MM.1S (cell line): ENCODE measurements at regions not wholly inside any gene's neighbourhood (a gene's known extent, or its start where the extent isn't known, plus 50 kb on each side); places are given as distances from the start of the nearest gene placed in this dataset.

Experiments
- EZH2 ChIP-seq: fragments of 300-600 bp; sonication (generic); optimal IDR thresholded peaks from 2 replicates; pipeline ENCODE3; 2017; ENCODE audit warnings: low read depth, mild to moderate bottlenecking, antibody characterized with exemption, low read length, mixed read lengths
- EZH2phosphoT487 ChIP-seq: fragments of 300-600 bp; sonication (generic); IDR thresholded peaks from 2 replicates; pipeline ENCODE4 v1.6.1; 2018; ENCODE audit warnings: antibody characterized with exemption, low read length
- TF ChIP-seq, protein P1 (sequence below): fragments of 300-600 bp; sonication (generic); IDR thresholded peaks from 2 replicates; pipeline ENCODE4 v1.5.1; 2016; ENCODE audit warnings: antibody characterized with exemption, low read length, mixed read lengths

DNA sequence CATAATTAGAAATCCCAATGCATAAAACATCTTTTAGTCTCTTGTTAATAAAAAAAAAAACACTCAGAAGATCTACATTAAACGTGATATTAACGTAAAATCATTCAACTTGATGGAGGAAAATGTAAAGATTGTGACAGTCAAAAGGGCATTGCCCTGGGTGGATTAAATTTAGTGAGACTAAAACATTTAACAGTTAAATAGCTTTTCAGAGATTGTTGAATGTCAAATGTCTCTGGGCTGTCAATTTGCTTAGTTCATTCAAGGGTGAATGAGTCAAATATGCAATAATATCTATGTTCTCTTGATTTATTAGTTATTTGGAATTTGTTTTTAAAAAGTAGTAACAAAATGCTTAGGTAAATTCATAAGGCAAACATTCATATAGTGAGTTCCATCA is 836.6 kb upstream of the PCDH10 start:
- no peak for TF ChIP-seq EZH2
- TF ChIP-seq, protein P1, sequence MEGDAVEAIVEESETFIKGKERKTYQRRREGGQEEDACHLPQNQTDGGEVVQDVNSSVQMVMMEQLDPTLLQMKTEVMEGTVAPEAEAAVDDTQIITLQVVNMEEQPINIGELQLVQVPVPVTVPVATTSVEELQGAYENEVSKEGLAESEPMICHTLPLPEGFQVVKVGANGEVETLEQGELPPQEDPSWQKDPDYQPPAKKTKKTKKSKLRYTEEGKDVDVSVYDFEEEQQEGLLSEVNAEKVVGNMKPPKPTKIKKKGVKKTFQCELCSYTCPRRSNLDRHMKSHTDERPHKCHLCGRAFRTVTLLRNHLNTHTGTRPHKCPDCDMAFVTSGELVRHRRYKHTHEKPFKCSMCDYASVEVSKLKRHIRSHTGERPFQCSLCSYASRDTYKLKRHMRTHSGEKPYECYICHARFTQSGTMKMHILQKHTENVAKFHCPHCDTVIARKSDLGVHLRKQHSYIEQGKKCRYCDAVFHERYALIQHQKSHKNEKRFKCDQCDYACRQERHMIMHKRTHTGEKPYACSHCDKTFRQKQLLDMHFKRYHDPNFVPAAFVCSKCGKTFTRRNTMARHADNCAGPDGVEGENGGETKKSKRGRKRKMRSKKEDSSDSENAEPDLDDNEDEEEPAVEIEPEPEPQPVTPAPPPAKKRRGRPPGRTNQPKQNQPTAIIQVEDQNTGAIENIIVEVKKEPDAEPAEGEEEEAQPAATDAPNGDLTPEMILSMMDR = no peak
- no peak for TF ChIP-seq EZH2phosphoT487
